Prostate gland (tissue), 2 donors: ENCODE measurements at regions not wholly inside any gene's neighbourhood (a gene's known extent, or its start where the extent isn't known, plus 50 kb on each side); places are given as distances from the start of the nearest gene placed in this dataset.

ENCODE experiments used
- DNase-seq: peaks from one replicate; pipeline ENCODE4 v3.0.0-alpha.2; 2019; ENCODE audit warnings: low spot score
- H3K27ac ChIP-seq, 2 donors: fragments of 200-600 bp; sonication (generic); 2 replicates each; pipeline ENCODE4 v1.5.1; 2017 to 2019
- H3K27me3 ChIP-seq: fragments of 200-600 bp; sonication (generic); replicated peaks from 2 replicates; pipeline ENCODE4 v1.5.1; 2019; ENCODE audit not compliant: insufficient read depth
- H3K36me3 ChIP-seq, 2 donors: fragments of 200-600 bp; sonication (generic); 1 replicate in 1 of 2; 2 replicates in 1 of 2; pipeline versions ENCODE4 v1.5.1 to v1.8.1; 2017 to 2019
- H3K4me1 ChIP-seq: fragments of 200-600 bp; sonication (generic); replicated peaks from 2 replicates; pipeline ENCODE4 v1.5.1; 2019
- H3K4me3 ChIP-seq, 2 donors: fragments of 200-600 bp; sonication (generic); 2 replicates each; pipeline ENCODE4 v1.5.1; 2017 to 2019
- H3K9me3 ChIP-seq: fragments of 200-600 bp; sonication (generic); 2 replicates; pipeline ENCODE4 v1.5.1; 2017
- POLR2A ChIP-seq: fragments of 450-650 bp; IDR thresholded peaks from one replicate; pipeline ENCODE4 v1.6.1; 2016; ENCODE audit warnings: antibody characterized with exemption, mild to moderate bottlenecking
- POLR2AphosphoS5 ChIP-seq: sonication (generic); formaldehyde crosslinking; IDR thresholded peaks from one replicate; pipeline ENCODE4 v1.6.1; 2017; ENCODE audit warnings: antibody characterized with exemption
- WGBS: methylation state at CpG from one replicate; pipeline ENCODE4 v1.1.5; 2018; 5-methylcytosine and 5-hydroxymethylcytosine counted together
- intact Hi-C: fragments of 100-400 bp; cut with DNase I; formaldehyde crosslinking; loops from one replicate; pipeline ENCODE4 v1.14.2; 2022
- TF ChIP-seq, protein P1 (sequence below), 4 experiments: fragments of 200-600 bp in 2 of 4; fragments of 450-650 bp in 2 of 4; sonication (generic) in 2 of 4; IDR thresholded peaks; 1 replicate in 3 of 4; 2 replicates in 1 of 4; pipeline ENCODE4 v1.5.1; 2016 to 2019; ENCODE audit warnings: antibody characterized with exemption in 4 of 4, mild to moderate bottlenecking in 2 of 4, moderate library complexity in 2 of 4

GRCh38 chr19:30168760-30169159 lies 203.4 kb upstream of the ZNF536 start:
- H3K27ac ChIP-seq: no peak overlapping the region
- no peak overlapping the region for H3K4me3 ChIP-seq
- no peak for TF ChIP-seq POLR2AphosphoS5
- TF ChIP-seq, protein P1, sequence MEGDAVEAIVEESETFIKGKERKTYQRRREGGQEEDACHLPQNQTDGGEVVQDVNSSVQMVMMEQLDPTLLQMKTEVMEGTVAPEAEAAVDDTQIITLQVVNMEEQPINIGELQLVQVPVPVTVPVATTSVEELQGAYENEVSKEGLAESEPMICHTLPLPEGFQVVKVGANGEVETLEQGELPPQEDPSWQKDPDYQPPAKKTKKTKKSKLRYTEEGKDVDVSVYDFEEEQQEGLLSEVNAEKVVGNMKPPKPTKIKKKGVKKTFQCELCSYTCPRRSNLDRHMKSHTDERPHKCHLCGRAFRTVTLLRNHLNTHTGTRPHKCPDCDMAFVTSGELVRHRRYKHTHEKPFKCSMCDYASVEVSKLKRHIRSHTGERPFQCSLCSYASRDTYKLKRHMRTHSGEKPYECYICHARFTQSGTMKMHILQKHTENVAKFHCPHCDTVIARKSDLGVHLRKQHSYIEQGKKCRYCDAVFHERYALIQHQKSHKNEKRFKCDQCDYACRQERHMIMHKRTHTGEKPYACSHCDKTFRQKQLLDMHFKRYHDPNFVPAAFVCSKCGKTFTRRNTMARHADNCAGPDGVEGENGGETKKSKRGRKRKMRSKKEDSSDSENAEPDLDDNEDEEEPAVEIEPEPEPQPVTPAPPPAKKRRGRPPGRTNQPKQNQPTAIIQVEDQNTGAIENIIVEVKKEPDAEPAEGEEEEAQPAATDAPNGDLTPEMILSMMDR (IDR thresholded peaks at IDR 0.05): no peak
- TF ChIP-seq POLR2A: no peak
- no peak for DNase-seq
- intact Hi-C loops: no loop called here
- no peaks in the 10 kb centered on the region for H3K36me3 ChIP-seq
- no peaks in the 10 kb centered on the region for H3K9me3 ChIP-seq
- WGBS: 94% methylated on average over 5 of the region's 5 CpGs
- H3K4me1 ChIP-seq: no peaks in the 10 kb centered on the region
- H3K27me3 ChIP-seq: no peaks in the 10 kb centered on the region

DNA sequence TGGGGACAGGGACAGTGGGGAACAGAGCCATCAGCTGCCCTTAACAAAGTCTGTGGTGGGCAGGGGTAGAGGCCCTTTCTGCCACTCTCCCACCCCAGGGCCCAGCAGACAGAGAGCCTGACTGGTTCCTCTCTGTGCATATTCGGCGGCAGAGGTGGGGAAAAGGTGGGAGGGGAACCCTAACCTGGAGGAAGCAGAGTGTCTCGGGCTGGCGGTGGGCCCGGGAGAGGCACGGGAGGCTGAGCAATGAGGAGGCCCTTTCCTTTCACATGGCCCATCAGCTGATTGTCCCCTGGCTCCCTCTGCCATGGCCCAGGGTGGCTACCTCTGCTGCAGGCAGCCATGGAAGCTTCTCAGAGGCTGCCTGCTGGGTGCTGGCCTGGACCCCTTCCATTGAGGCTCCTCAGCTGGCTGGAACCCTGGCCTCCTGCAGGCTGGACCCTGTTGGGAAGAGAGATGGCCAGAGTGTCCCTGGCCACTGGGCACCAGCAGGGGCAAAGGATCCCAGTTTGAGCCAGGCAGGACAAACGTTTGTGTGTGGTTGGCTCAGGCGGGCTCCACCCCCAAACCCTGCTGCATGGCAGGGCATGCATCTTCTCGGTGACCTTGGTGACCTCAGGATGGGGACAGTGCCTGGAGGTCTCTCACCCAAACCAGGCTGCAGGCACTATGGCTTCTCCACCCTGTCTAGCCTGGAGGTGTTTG lies 202.8 kb upstream of the ZNF536 start:
- intact Hi-C loops: no loop called here
- H3K4me1 ChIP-seq: no peaks in the 10 kb centered on the region
- no peaks in the 10 kb centered on the region for H3K36me3 ChIP-seq
- WGBS: 91% methylated on average over 9 of the region's 9 CpGs
- no peak overlapping the region for H3K4me3 ChIP-seq
- no peak overlapping the region for H3K27ac ChIP-seq
- H3K27me3 ChIP-seq: no peaks in the 10 kb centered on the region
- no peak for TF ChIP-seq POLR2AphosphoS5
- TF ChIP-seq, protein P1 (IDR thresholded peaks at IDR 0.05): no peak
- no peak for TF ChIP-seq POLR2A
- H3K9me3 ChIP-seq: no peaks in the 10 kb centered on the region
- DNase-seq: no peak

- TF ChIP-seq POLR2A (no peak), POLR2AphosphoS5 (no peak)
- TF ChIP-seq, protein P1 (IDR thresholded peaks at IDR 0.05): no peak
- intact Hi-C loops: no loop called here
- Histone ChIP-seq H3K4me3 (no peak overlapping the region), H3K4me1 (no peaks in the 10 kb centered on the region), H3K27ac (no peak overlapping the region), H3K9me3 (no peaks in the 10 kb centered on the region), H3K36me3 (no peaks in the 10 kb centered on the region), H3K27me3 (no peaks in the 10 kb centered on the region)
- DNase-seq: no peak
- 85% methylated on average over 7 of the region's 7 CpGs for WGBS
Observed at GRCh38 chr19:30170081-30170480, 202.1 kb upstream of the ZNF536 start.

DNA sequence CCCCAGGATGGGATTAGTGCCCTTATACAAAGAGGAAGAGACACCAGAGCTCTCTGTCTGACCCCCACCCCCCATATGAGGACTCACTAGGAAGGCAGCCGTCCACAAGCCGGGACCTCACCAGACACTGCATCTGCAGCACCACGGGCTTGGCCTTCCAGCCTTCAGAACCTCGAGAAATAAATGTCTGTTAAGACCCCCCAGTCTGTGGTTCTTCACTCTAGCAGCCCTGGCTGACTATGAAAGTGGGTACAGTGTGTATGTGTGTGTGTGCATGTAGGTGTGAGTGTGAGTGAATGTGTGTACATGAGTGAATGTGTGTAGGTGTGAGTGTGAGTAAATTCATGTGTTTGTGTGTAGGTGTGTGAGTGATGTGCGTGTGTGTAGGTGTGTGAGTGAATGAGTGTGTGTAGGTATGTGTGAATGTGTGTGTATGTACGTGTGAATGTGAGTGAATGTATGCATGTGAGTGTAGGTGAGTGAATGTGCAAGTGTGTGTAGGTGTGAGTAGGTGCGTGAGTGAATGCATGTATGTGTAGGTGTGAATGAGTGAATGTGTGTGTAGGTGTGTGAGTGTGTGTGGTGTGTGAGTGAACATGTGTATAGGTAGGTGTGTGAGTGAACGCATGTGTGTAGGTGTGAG lies 201.6 kb upstream of the ZNF536 start:
- Histone ChIP-seq H3K4me1 (no peaks in the 10 kb centered on the region), H3K27me3 (no peaks in the 10 kb centered on the region), H3K36me3 (no peaks in the 10 kb centered on the region), H3K27ac (no peak overlapping the region), H3K9me3 (no peaks in the 10 kb centered on the region), H3K4me3 (no peak overlapping the region)
- 92% methylated on average over 8 of the region's 8 CpGs for WGBS
- TF ChIP-seq POLR2AphosphoS5 (no peak), POLR2A (no peak)
- TF ChIP-seq, protein P1 (IDR thresholded peaks at IDR 0.05): no peak
- intact Hi-C loops: no loop called here
- no peak for DNase-seq

DNA sequence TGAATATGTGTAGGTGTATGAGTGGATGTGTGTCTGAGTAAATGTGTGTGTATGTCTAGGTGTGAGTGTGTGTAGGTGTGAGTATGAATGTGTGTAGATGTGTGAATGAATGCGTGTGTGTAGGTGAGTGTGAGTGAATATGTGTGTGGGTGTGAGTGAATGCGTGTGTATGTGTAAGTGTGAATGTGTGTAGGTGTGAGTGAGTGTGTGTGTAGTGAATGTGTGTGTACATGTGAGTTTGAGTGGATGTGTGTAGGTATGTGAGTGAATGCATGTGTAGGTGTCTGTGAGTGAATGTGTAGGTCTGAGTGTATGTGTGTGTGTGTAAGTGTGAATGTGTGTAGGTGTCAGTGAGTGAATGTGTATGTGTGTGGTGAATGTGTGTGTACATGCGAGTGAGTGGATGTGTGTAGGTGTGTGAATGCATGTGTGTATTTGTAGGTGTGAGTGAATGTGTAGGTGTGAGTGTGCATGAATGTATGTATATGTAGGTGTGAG lies 201.0 kb upstream of the ZNF536 start:
- Histone ChIP-seq H3K4me3 (no peak overlapping the region), H3K27me3 (no peaks in the 10 kb centered on the region), H3K4me1 (no peaks in the 10 kb centered on the region), H3K9me3 (no peaks in the 10 kb centered on the region), H3K27ac (no peak overlapping the region), H3K36me3 (no peaks in the 10 kb centered on the region)
- no peak for DNase-seq
- intact Hi-C loops: no loop called here
- TF ChIP-seq, protein P1 (IDR thresholded peaks at IDR 0.05): no peak
- TF ChIP-seq POLR2AphosphoS5 (no peak), POLR2A (no peak)
- WGBS: 89% methylated on average over 3 of the region's 3 CpGs
